ENCODE measurements at regions not wholly inside any gene's neighbourhood (a gene's known extent, or its start where the extent isn't known, plus 50 kb on each side); places are given as distances from the start of the nearest gene placed in this dataset.

DNA sequence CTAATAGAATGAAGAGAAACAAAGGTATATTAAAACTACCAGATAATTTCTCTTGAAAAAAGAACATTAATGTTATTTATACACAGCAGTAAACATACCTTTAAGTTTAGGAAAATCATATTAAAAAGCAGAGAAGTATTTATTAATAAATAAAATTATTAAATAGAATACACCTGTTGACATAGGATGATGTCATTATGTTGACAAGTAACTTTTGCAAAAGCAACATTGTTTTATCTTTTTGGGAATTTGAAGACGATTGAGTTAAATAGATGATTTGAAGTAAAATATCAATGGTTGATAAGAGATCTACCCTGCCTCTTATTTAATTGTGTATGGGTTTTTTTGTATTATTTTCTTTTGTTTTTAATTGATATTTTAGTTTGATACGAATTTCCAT is 711.1 kb upstream of the NUDT12 start:
- dilution Hi-C loops (cut with MboI; ENCODE audit: extremely low pct_ligation_motif_present, low sequenced_read_pairs) = no loop called here
- no peaks in the 10 kb centered on the region for H3K9me3 ChIP-seq (ENCODE audit: control insufficient read depth, low read depth, low read length)
- FAIRE-seq = no peak

DNA sequence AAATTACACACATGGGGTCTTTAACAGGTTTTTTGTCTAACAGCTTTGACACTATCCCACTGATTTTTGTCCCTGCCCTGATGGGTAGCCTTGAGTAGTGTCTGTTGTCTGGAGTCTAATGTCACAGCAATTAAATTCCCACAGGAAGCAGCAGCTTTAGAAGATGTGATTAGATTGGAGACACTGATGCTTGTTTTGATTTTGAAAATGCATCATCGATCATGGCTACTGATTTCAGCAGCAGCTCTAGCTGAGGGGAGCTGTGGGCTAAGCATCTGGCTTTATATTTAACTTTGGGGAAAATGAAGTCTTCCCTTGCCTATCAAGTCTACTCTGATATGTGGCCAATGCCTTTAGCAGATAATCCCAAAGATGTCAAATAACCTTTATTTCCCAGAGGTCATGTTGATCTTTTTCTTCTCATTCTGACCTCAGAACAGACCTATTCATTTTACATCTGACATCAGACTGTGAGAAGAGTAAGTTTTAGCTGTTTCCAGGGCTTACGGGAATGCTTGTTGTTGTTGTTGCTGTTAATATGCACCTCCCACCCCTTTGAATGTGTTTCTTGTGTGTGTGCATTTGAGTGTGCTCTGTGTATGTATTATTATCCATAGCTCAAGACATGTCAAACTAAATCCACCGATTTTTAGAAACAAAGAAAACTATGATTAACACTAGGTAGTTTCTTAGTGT is 704.9 kb upstream of the NUDT12 start:
- FAIRE-seq = no peak
- dilution Hi-C loops (cut with MboI; ENCODE audit: extremely low pct_ligation_motif_present, low sequenced_read_pairs) = no loop called here

More for the DNA sequence above, 711.1 kb upstream of the NUDT12 start:
- Histone ChIP-seq H2AFZ (ENCODE audit: control insufficient read depth, low read length) (no peak overlapping the region), H3K79me2 (ENCODE audit: control insufficient read depth, insufficient read depth, low read length) (no peaks in the 10 kb centered on the region), H3K27ac (ENCODE audit: control insufficient read depth, insufficient read depth, low read length) (no peak overlapping the region), H3K27me3 (ENCODE audit: control insufficient read depth, extremely low read depth, insufficient read depth, low read length) (no peaks in the 10 kb centered on the region), H3K4me2 (ENCODE audit: control insufficient read depth, extremely low read depth, insufficient read depth, low read depth, low read length) (no peak overlapping the region), H4K20me1 (ENCODE audit: control insufficient read depth, extremely low read depth, insufficient read depth, low read length) (no peaks in the 10 kb centered on the region), H3K9me1 (ENCODE audit: control insufficient read depth, extremely low read depth, insufficient read depth, low read length) (no peaks in the 10 kb centered on the region), H3K4me1 (ENCODE audit: control insufficient read depth, extremely low read depth, insufficient read depth, low read length) (no peaks in the 10 kb centered on the region), H3K36me3 (ENCODE audit: control insufficient read depth in 2 of 2, extremely low read depth in 1 of 2, insufficient read depth in 2 of 2, low read length in 2 of 2) (no peaks in the 10 kb centered on the region), H3K4me3 (ENCODE audit: control insufficient read depth in 2 of 3, extremely low read depth in 1 of 3, insufficient read depth in 2 of 3, low read depth in 1 of 3, low read length in 3 of 3) (no peak overlapping the region), H3K9ac (ENCODE audit: control insufficient read depth, extremely low read depth, insufficient read depth, low read length) (no peak overlapping the region)
- no peak for DNase-seq (ENCODE audit: low read depth, low spot score)
- TF ChIP-seq EZH2 (IDR thresholded peaks at IDR 0.05; ENCODE audit: low read length) = no peak

More for the DNA sequence above, 704.9 kb upstream of the NUDT12 start:
- Histone ChIP-seq H3K36me3 (ENCODE audit: control insufficient read depth in 2 of 2, extremely low read depth in 1 of 2, insufficient read depth in 2 of 2, low read length in 2 of 2) (no peaks in the 10 kb centered on the region), H3K4me2 (ENCODE audit: control insufficient read depth, extremely low read depth, insufficient read depth, low read depth, low read length) (no peak overlapping the region), H3K9me1 (ENCODE audit: control insufficient read depth, extremely low read depth, insufficient read depth, low read length) (no peaks in the 10 kb centered on the region), H3K9me3 (ENCODE audit: control insufficient read depth, low read depth, low read length) (no peaks in the 10 kb centered on the region), H4K20me1 (ENCODE audit: control insufficient read depth, extremely low read depth, insufficient read depth, low read length) (no peaks in the 10 kb centered on the region), H3K4me3 (ENCODE audit: control insufficient read depth in 2 of 3, extremely low read depth in 1 of 3, insufficient read depth in 2 of 3, low read depth in 1 of 3, low read length in 3 of 3) (no peak overlapping the region), H3K79me2 (ENCODE audit: control insufficient read depth, insufficient read depth, low read length) (no peaks in the 10 kb centered on the region), H3K9ac (ENCODE audit: control insufficient read depth, extremely low read depth, insufficient read depth, low read length) (no peak overlapping the region), H2AFZ (ENCODE audit: control insufficient read depth, low read length) (no peak overlapping the region), H3K27me3 (ENCODE audit: control insufficient read depth, extremely low read depth, insufficient read depth, low read length) (no peaks in the 10 kb centered on the region), H3K27ac (ENCODE audit: control insufficient read depth, insufficient read depth, low read length) (no peak overlapping the region), H3K4me1 (ENCODE audit: control insufficient read depth, extremely low read depth, insufficient read depth, low read length) (no peaks in the 10 kb centered on the region)
- TF ChIP-seq EZH2 (IDR thresholded peaks at IDR 0.05; ENCODE audit: low read length) = no peak
- no peak for TF ChIP-seq CTCF (optimal IDR thresholded peaks at IDR 0.05 in 1 of 3, IDR thresholded peaks at IDR 0.05 in 1 of 3, conservative IDR thresholded peaks at IDR 0.05 in 1 of 3; ENCODE audit: extremely low read depth in 1 of 3, insufficient read depth in 2 of 3, low read length in 3 of 3)
- no peak for DNase-seq (ENCODE audit: low read depth, low spot score)
